ENCODE measurements at regions not wholly inside any gene's neighbourhood (a gene's known extent, or its start where the extent isn't known, plus 50 kb on each side); places are given as distances from the start of the nearest gene placed in this dataset.

- DNase-seq: no peak
Observed at GRCh38 chr17:77450742-77451244, 310.0 kb downstream of the SEC14L1 start.

- DNase-seq: peak; percentile 47 to 75
Observed at GRCh38 chr17:77451245-77451893, 310.6 kb downstream of the SEC14L1 start.

GRCh38 chr17:77451894-77452852 is 311.4 kb downstream of the SEC14L1 start:
- DNase-seq: peak; percentile 57 to 74

- no peak for DNase-seq
Observed at GRCh38 chr17:77453613-77454241, 313.0 kb downstream of the SEC14L1 start.

GRCh38 chr17:77454242-77455095 is 313.7 kb downstream of the SEC14L1 start:
- DNase-seq: no peak

GRCh38 chr17:77455111-77455890 is 314.5 kb downstream of the SEC14L1 start:
- no peak for DNase-seq

- no peak for DNase-seq
Observed at GRCh38 chr17:77455891-77456260, 315.1 kb downstream of the SEC14L1 start.

GRCh38 chr17:77456271-77456950 is 315.6 kb downstream of the SEC14L1 start:
- no peak for DNase-seq

- no peak for DNase-seq
Observed at GRCh38 chr17:77456951-77457548, 316.3 kb downstream of the SEC14L1 start.

- DNase-seq: no peak
Observed at GRCh38 chr17:77457572-77458201, 316.9 kb downstream of the SEC14L1 start.

GRCh38 chr17:77458202-77459017 is 317.6 kb downstream of the SEC14L1 start:
- no peak for DNase-seq

GRCh38 chr17:77459018-77459755 is 318.4 kb downstream of the SEC14L1 start:
- no peak for DNase-seq

GRCh38 chr17:77460514-77461046 is 319.8 kb downstream of the SEC14L1 start:
- DNase-seq: no peak

GRCh38 chr17:77461277-77462057 is 320.7 kb downstream of the SEC14L1 start:
- DNase-seq: no peak

- DNase-seq: no peak
Observed at GRCh38 chr17:77462090-77462489, 321.3 kb downstream of the SEC14L1 start.

- DNase-seq: no peak
Observed at GRCh38 chr17:77462553-77463497, 322.1 kb downstream of the SEC14L1 start.
